ENCODE measurements at regions not wholly inside any gene's neighbourhood (a gene's known extent, or its start where the extent isn't known, plus 50 kb on each side); places are given as distances from the start of the nearest gene placed in this dataset.

DNA sequence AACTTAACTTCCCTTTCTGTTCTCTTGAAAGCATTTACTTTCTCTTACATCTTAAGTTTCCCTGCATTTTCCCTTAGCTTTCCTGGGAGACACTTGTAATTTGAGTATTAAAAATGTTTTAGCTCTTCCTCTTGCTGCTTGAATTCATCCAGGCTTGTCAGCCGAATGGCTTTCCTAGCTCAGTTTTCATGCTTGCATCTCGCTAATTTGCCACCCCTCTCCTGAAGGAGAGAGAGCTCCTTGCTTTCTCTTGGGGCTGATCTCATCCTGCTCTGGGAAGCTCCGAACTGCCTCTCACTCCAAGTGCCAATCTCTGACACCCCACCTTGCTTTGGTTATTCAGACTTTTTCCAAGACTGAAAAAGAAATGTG, 374.6 kb upstream of the TBL1XR1 start:
- peaks cover 5% of the 10 kb centered on the region for H3K9me3 Mint-ChIP-seq (ENCODE audit: low read depth, unreplicated experiment)
- TF ChIP-seq, protein P1, sequence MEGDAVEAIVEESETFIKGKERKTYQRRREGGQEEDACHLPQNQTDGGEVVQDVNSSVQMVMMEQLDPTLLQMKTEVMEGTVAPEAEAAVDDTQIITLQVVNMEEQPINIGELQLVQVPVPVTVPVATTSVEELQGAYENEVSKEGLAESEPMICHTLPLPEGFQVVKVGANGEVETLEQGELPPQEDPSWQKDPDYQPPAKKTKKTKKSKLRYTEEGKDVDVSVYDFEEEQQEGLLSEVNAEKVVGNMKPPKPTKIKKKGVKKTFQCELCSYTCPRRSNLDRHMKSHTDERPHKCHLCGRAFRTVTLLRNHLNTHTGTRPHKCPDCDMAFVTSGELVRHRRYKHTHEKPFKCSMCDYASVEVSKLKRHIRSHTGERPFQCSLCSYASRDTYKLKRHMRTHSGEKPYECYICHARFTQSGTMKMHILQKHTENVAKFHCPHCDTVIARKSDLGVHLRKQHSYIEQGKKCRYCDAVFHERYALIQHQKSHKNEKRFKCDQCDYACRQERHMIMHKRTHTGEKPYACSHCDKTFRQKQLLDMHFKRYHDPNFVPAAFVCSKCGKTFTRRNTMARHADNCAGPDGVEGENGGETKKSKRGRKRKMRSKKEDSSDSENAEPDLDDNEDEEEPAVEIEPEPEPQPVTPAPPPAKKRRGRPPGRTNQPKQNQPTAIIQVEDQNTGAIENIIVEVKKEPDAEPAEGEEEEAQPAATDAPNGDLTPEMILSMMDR (IDR thresholded peaks at IDR 0.05; ENCODE audit: unreplicated experiment) = no peak
- no peak for DNase-seq
- intact Hi-C loops (cut with micrococcal nuclease; ENCODE audit: unreplicated experiment) = no loop called here
- no peaks in the 10 kb centered on the region for H3K27me3 Mint-ChIP-seq (ENCODE audit: unreplicated experiment)
- no TSS peak for BruUV-seq (replicated peaks)
- CTCF ChIA-PET = interaction anchor here (0.5 to 1.2 kb wide), 2 partner anchors 33 to 117 kb away, joined by 3 to 5 read pairs; no protein-coding TSS in a partner anchor
- peaks cover 14% of the 10 kb centered on the region for H3K4me1 Mint-ChIP-seq (ENCODE audit: low read depth, unreplicated experiment)
- no peaks in the 10 kb centered on the region for H3K36me3 Mint-ChIP-seq (ENCODE audit: insufficient read depth, unreplicated experiment)
- H3K4me3 Mint-ChIP-seq (ENCODE audit: low read depth, unreplicated experiment) = no peak overlapping the region
- no peak overlapping the region for H3K27ac Mint-ChIP-seq (ENCODE audit: unreplicated experiment)

DNA sequence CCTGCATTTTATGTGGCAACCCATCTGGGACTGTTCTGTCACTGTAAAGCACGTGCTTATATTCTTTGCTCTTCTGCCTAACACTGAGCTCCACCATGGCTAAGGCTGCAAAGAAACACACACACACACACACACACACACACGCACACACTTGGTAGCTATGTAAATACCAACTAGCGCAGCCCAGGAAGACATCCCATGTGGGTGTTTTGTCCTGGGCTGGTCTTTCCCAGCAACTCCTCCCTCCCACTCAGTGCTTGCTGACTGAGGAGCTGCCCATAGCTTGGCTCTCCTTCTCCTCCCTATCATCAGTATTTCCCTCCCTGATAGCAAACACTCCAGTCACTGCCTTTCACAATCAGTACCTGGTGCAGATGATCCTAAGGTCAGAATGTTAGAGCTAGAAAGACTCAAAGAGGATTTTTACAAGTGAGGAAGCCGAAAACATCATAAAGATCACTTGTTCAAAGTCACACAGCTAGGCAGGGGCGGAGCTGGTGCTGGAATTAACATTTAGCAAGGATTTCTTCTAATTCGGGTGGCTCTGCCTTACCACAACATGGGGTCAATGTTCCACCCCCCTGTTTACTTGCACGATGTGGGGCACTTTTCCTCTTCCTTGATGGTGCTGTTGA, 377.1 kb upstream of the TBL1XR1 start:
- Mint-ChIP-seq H3K36me3 (ENCODE audit: insufficient read depth, unreplicated experiment) (no peaks in the 10 kb centered on the region), H3K27ac (ENCODE audit: unreplicated experiment) (no peak overlapping the region), H3K4me3 (ENCODE audit: low read depth, unreplicated experiment) (no peak overlapping the region), H3K9me3 (ENCODE audit: low read depth, unreplicated experiment) (peaks cover 5% of the 10 kb centered on the region), H3K27me3 (ENCODE audit: unreplicated experiment) (no peaks in the 10 kb centered on the region), H3K4me1 (ENCODE audit: low read depth, unreplicated experiment) (peaks cover 14% of the 10 kb centered on the region)
- intact Hi-C loops (cut with micrococcal nuclease; ENCODE audit: unreplicated experiment) = no loop called here
- CTCF ChIA-PET = interaction anchor here (1.0 to 1.3 kb wide), 3 partner anchors 28 to 75 kb away, joined by 3 to 5 read pairs (median 4); no protein-coding TSS in a partner anchor
- BruUV-seq (replicated peaks) = no TSS peak
- TF ChIP-seq, protein P1 (IDR thresholded peaks at IDR 0.05; ENCODE audit: unreplicated experiment) = no peak
- peak; percentile 50 for DNase-seq

DNA sequence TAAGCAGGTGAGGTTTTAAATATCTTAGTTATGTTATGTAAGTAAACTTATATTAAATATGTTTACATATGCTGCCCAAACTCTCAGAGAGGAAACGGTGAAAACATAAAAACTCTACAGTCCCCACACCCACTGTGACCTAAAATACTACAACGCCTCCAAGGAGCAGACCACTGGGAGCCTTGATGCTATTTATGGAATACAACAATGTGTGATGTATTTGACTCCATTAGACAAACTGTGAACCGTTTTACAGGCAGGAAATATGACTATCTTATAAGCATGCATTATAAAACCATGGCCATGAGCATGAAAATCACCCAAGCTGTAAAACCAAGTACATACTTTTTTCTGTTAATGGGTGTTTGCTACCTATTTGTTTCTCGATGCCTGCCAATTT, 379.5 kb upstream of the TBL1XR1 start:
- no peak overlapping the region for H3K4me3 Mint-ChIP-seq (ENCODE audit: low read depth, unreplicated experiment)
- intact Hi-C loops (cut with micrococcal nuclease; ENCODE audit: unreplicated experiment) = no loop called here
- no peak for DNase-seq
- H3K36me3 Mint-ChIP-seq (ENCODE audit: insufficient read depth, unreplicated experiment) = no peaks in the 10 kb centered on the region
- CTCF ChIA-PET = no interaction called here
- H3K9me3 Mint-ChIP-seq (ENCODE audit: low read depth, unreplicated experiment) = no peaks in the 10 kb centered on the region
- no TSS peak for BruUV-seq (replicated peaks)
- H3K27me3 Mint-ChIP-seq (ENCODE audit: unreplicated experiment) = no peaks in the 10 kb centered on the region
- peaks cover 14% of the 10 kb centered on the region for H3K4me1 Mint-ChIP-seq (ENCODE audit: low read depth, unreplicated experiment)
- no peak overlapping the region for H3K27ac Mint-ChIP-seq (ENCODE audit: unreplicated experiment)
- TF ChIP-seq, protein P1 (IDR thresholded peaks at IDR 0.05; ENCODE audit: unreplicated experiment) = no peak

DNA sequence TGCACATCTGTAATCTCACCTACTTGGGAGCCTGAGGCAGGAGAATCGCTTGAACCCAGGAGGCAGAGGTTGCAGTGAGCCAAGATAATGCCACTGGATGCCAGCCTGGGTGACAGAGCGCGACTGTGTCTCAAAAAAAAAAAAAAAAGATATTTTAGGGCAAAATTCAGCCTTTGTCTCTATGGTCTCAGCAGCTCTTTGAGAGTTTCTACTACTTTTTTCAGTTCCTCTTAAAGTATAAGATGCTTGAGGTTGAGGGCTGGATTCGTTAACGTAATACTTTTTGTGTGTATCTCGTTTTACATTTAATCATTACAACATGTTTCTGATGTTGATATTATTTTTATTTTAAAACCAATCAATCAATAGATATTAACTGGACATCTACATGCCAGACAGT, 381.2 kb upstream of the TBL1XR1 start:
- Mint-ChIP-seq H3K4me1 (ENCODE audit: low read depth, unreplicated experiment) (peaks cover 14% of the 10 kb centered on the region), H3K4me3 (ENCODE audit: low read depth, unreplicated experiment) (no peak overlapping the region), H3K36me3 (ENCODE audit: insufficient read depth, unreplicated experiment) (no peaks in the 10 kb centered on the region), H3K27ac (ENCODE audit: unreplicated experiment) (no peak overlapping the region), H3K27me3 (ENCODE audit: unreplicated experiment) (no peaks in the 10 kb centered on the region), H3K9me3 (ENCODE audit: low read depth, unreplicated experiment) (peaks cover 2% of the 10 kb centered on the region)
- TF ChIP-seq, protein P1 (IDR thresholded peaks at IDR 0.05; ENCODE audit: unreplicated experiment) = no peak
- no peak for DNase-seq
- intact Hi-C loops (cut with micrococcal nuclease; ENCODE audit: unreplicated experiment) = no loop called here
- no TSS peak for BruUV-seq (replicated peaks)
- CTCF ChIA-PET = no interaction called here

Data from Calu3 (cell line).